ENCODE measurements at regions not wholly inside any gene's neighbourhood (a gene's known extent, or its start where the extent isn't known, plus 50 kb on each side); places are given as distances from the start of the nearest gene placed in this dataset.

GRCh38 chr7:95658676-95659075 is 62.4 kb upstream of the PDK4 start:
- ATAC-seq, result no peak
- TF ChIP-seq ZNF70 (CRISPR knock-in tag; IDR thresholded peaks at IDR 0.05), result no peak
- no peak for TF ChIP-seq CSRNP3 (CRISPR knock-in tag; IDR thresholded peaks at IDR 0.05)
- TF ChIP-seq CSDC2 (CRISPR knock-in tag; IDR thresholded peaks at IDR 0.05), result no peak
- no peak for TF ChIP-seq ARNTL (CRISPR knock-in tag; IDR thresholded peaks at IDR 0.05; ENCODE audit: borderline replicate concordance, low read depth)
- TF ChIP-seq TSHZ2 (CRISPR knock-in tag; IDR thresholded peaks at IDR 0.05), result no peak
- no peak for TF ChIP-seq BACH2 (CRISPR knock-in tag; IDR thresholded peaks at IDR 0.05; ENCODE audit: borderline replicate concordance)
- TF ChIP-seq PATZ1 (CRISPR knock-in tag; IDR thresholded peaks at IDR 0.05; ENCODE audit: borderline replicate concordance), result no peak
- no peak for TF ChIP-seq ZFP3 (CRISPR knock-in tag; IDR thresholded peaks at IDR 0.05)
- TF ChIP-seq RARB (CRISPR knock-in tag; IDR thresholded peaks at IDR 0.05), result no peak
- no peak for TF ChIP-seq TOX (CRISPR knock-in tag; IDR thresholded peaks at IDR 0.05; ENCODE audit: borderline replicate concordance)
- TF ChIP-seq ISL1 (CRISPR knock-in tag; IDR thresholded peaks at IDR 0.05), result no peak
- no peak for TF ChIP-seq ZNF565 (CRISPR knock-in tag; conservative IDR thresholded peaks at IDR 0.05; ENCODE audit: low read depth)
- TF ChIP-seq TCF4 (CRISPR knock-in tag; IDR thresholded peaks at IDR 0.05; ENCODE audit: borderline replicate concordance), result no peak
- no peak for TF ChIP-seq ZFP30 (CRISPR knock-in tag; IDR thresholded peaks at IDR 0.05)

- ATAC-seq, result no peak
- no peak for TF ChIP-seq TSHZ2 (CRISPR knock-in tag; IDR thresholded peaks at IDR 0.05)
- TF ChIP-seq GLIS3 (CRISPR knock-in tag; IDR thresholded peaks at IDR 0.05), result no peak
- TF ChIP-seq CSDC2 (CRISPR knock-in tag; IDR thresholded peaks at IDR 0.05), result no peak
- TF ChIP-seq TCF4 (CRISPR knock-in tag; IDR thresholded peaks at IDR 0.05; ENCODE audit: borderline replicate concordance), result no peak
- TF ChIP-seq PATZ1 (CRISPR knock-in tag; IDR thresholded peaks at IDR 0.05; ENCODE audit: borderline replicate concordance), result no peak
- TF ChIP-seq ISL1 (CRISPR knock-in tag; IDR thresholded peaks at IDR 0.05), result no peak
- TF ChIP-seq CSRNP3 (CRISPR knock-in tag; IDR thresholded peaks at IDR 0.05), result no peak
- TF ChIP-seq ESRRG (CRISPR knock-in tag; IDR thresholded peaks at IDR 0.05), result no peak
- TF ChIP-seq POU6F1 (CRISPR knock-in tag; IDR thresholded peaks at IDR 0.05; ENCODE audit: borderline replicate concordance, low read depth), result no peak
- TF ChIP-seq RARB (CRISPR knock-in tag; IDR thresholded peaks at IDR 0.05), result no peak
- TF ChIP-seq ZNF70 (CRISPR knock-in tag; IDR thresholded peaks at IDR 0.05), result no peak
- TF ChIP-seq BACH2 (CRISPR knock-in tag; IDR thresholded peaks at IDR 0.05; ENCODE audit: borderline replicate concordance), result no peak
- no peak for TF ChIP-seq SNAI2 (CRISPR knock-in tag; IDR thresholded peaks at IDR 0.05)
These were observed 53.2 kb upstream of the PDK4 start for GRCh38 chr7:95649546-95649945.
